ENCODE measurements at regions not wholly inside any gene's neighbourhood (a gene's known extent, or its start where the extent isn't known, plus 50 kb on each side); places are given as distances from the start of the nearest gene placed in this dataset.
"Not testable (repeated sequence)": the region's sequence is repeated elsewhere in the genome, so short reads cannot be mapped to it uniquely, and the experiment has no call there.

GRCh38 chr2:180829261-180829660 lies 151.1 kb upstream of the UBE2E3 start:
- no peak for DNase-seq

- DNase-seq: no peak
Measured at GRCh38 chr2:180828756-180829155, 151.6 kb upstream of the UBE2E3 start.

GRCh38 chr2:180823546-180824141 lies 156.8 kb upstream of the UBE2E3 start:
- no peak for DNase-seq

GRCh38 chr2:180819106-180819505 lies 161.3 kb upstream of the UBE2E3 start:
- DNase-seq: no peak

GRCh38 chr2:180818700-180819099 lies 161.7 kb upstream of the UBE2E3 start:
- DNase-seq: not testable (repeated sequence)

- DNase-seq: no peak
Measured at GRCh38 chr2:180799141-180799540, 181.3 kb upstream of the UBE2E3 start.

- DNase-seq: no peak
Measured at GRCh38 chr2:180790891-180791290, 189.5 kb upstream of the UBE2E3 start.

- DNase-seq: no peak
Measured at GRCh38 chr2:180787330-180787729, 193.1 kb upstream of the UBE2E3 start.

- DNase-seq: no peak
Measured at GRCh38 chr2:180781276-180781675, 199.1 kb upstream of the UBE2E3 start.

GRCh38 chr2:180778291-180778690 lies 202.1 kb upstream of the UBE2E3 start:
- no peak for DNase-seq

- DNase-seq: no peak
Measured at GRCh38 chr2:180776921-180777320, 203.5 kb upstream of the UBE2E3 start.

GRCh38 chr2:180775711-180776110 lies 204.7 kb upstream of the UBE2E3 start:
- no peak for DNase-seq

GRCh38 chr2:180765316-180765715 lies 215.1 kb upstream of the UBE2E3 start:
- DNase-seq: not testable (repeated sequence)

GRCh38 chr2:180763263-180763989 lies 217.0 kb upstream of the UBE2E3 start:
- DNase-seq: no peak

- no peak for DNase-seq
Measured at GRCh38 chr2:180761224-180761623, 219.2 kb upstream of the UBE2E3 start.

GRCh38 chr2:180759631-180760030 lies 220.8 kb upstream of the UBE2E3 start:
- no peak for DNase-seq

GRCh38 chr2:180753809-180754761 lies 226.3 kb upstream of the UBE2E3 start:
- DNase-seq: no peak

- no peak for DNase-seq
Measured at GRCh38 chr2:180751306-180751920, 229.0 kb upstream of the UBE2E3 start.

GRCh38 chr2:180747728-180748127 lies 232.7 kb upstream of the UBE2E3 start:
- no peak for DNase-seq

GRCh38 chr2:180743401-180743800 lies 237.0 kb upstream of the UBE2E3 start:
- no peak for DNase-seq

- no peak for DNase-seq
Measured at GRCh38 chr2:180742801-180743200, 237.6 kb upstream of the UBE2E3 start.

GRCh38 chr2:180739070-180739469 lies 241.3 kb upstream of the UBE2E3 start:
- no peak for DNase-seq

- DNase-seq: no peak
Measured at GRCh38 chr2:180735799-180736198, 244.6 kb upstream of the UBE2E3 start.

All from NCI-H1436 (cell line).